ENCODE measurements at regions not wholly inside any gene's neighbourhood (a gene's known extent, or its start where the extent isn't known, plus 50 kb on each side); places are given as distances from the start of the nearest gene placed in this dataset.

DNA sequence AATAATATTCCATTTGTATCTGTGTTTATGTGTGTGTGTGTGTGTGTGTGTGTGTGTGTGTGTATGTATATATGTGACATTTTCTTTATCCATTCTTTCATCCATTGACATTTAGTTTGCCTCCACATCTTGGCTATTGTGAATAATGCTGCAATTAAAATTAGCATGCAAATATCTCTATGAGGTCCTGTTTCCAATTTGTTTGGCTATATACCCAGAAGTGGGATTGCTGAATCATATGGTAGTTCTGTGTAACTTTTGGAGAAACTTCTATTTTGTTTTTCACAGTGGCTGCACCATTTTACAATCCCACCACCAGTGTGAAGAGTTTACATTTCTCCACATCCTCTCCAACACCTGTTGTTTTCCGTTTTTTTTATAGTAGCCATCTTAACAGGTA, 53.1 kb downstream of the CH25H start:
- TF ChIP-seq POLR2AphosphoS5 (IDR thresholded peaks at IDR 0.05) (no peak), POLR2A (IDR thresholded peaks at IDR 0.05) (no peak), CTCF (IDR thresholded peaks at IDR 0.05) (no peak)
- Histone ChIP-seq H3K36me3 (no peaks in the 10 kb centered on the region), H3K27me3 (replicated peaks; ENCODE audit: insufficient read depth) (no peaks in the 10 kb centered on the region), H3K27ac (no peak overlapping the region), H3K4me3 (no peak overlapping the region), H3K9me3 (no peaks in the 10 kb centered on the region), H3K4me1 (replicated peaks) (no peaks in the 10 kb centered on the region)
- intact Hi-C loops (cut with DNase I): no loop called here
- DNase-seq (ENCODE audit: low spot score): no peak
- WGBS: 85% methylated on average over 1 of the region's 1 CpG

DNA sequence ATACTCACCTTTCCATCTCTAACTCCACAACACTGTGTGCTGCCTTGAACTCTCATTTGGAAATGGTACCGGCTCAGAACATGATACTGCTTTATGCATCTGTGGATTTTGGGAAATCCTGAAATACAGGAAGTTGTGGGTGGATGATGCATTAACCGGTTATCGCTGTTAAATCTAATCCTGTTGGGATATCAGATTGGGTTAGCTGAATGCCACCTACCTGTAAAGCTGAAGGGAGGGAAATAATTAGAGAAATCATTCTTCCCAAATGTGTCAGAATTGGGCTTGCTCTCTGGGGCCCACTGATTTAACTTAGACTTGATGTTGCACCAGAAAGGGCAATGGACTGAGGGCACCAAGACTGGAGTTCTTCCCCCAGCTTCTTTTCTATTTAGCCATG, 54.0 kb downstream of the CH25H start:
- Histone ChIP-seq H3K4me1 (replicated peaks) (no peaks in the 10 kb centered on the region), H3K9me3 (no peaks in the 10 kb centered on the region), H3K36me3 (no peaks in the 10 kb centered on the region), H3K27ac (no peak overlapping the region), H3K27me3 (replicated peaks; ENCODE audit: insufficient read depth) (no peaks in the 10 kb centered on the region), H3K4me3 (no peak overlapping the region)
- DNase-seq (ENCODE audit: low spot score): no peak
- 67% methylated on average over 3 of the region's 3 CpGs for WGBS
- intact Hi-C loops (cut with DNase I): no loop called here
- TF ChIP-seq CTCF (IDR thresholded peaks at IDR 0.05) (no peak), POLR2AphosphoS5 (IDR thresholded peaks at IDR 0.05) (no peak), POLR2A (IDR thresholded peaks at IDR 0.05) (no peak)

DNA sequence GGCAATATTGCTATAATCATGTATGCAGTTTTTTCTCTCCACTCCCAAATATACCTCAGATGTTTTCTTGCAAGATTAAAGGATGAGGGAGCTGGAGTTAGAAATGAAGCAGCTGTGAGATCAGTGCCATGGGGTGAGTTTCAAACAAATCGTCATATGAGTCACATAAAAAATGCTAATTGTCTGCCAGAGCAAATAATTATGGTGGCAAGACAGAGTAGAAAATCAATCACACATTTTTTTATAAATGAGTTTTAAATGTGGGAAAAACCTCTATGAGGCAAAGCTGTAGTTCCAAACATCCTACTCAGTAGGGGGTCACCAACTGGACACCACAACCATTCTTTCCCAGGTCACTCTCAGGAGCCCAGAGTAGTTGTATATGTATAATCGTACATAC, 55.3 kb downstream of the CH25H start:
- H3K27ac ChIP-seq: no peak overlapping the region
- no peak for DNase-seq (ENCODE audit: low spot score)
- H3K9me3 ChIP-seq: no peaks in the 10 kb centered on the region
- WGBS: 37% methylated on average over 2 of the region's 2 CpGs
- TF ChIP-seq POLR2AphosphoS5 (IDR thresholded peaks at IDR 0.05) (no peak), CTCF (IDR thresholded peaks at IDR 0.05) (no peak)
- intact Hi-C loops (cut with DNase I): no loop called here
- no peak overlapping the region for H3K4me3 ChIP-seq
- H3K4me1 ChIP-seq (replicated peaks): no peaks in the 10 kb centered on the region
- H3K27me3 ChIP-seq (replicated peaks; ENCODE audit: insufficient read depth): no peaks in the 10 kb centered on the region
- no peaks in the 10 kb centered on the region for H3K36me3 ChIP-seq

DNA sequence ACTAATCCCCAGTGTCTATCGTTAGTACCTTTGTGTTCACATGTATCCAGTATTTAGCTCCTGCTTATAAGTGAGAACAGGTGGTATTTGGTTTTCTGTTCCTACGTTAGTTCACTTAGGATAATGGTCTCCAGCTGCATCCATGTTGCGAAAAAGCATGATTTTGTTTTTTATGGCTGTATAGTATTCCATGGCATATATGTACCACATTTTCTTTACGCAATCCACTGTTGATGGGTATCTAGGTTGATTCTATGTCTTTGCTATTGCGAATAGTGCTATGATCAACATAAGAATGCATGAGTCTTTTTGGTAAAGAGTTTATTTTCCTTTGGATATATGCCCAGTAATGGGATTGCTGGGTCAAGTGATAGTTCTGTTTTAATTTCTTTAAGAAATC, 59.1 kb downstream of the CH25H start:
- Histone ChIP-seq H3K9me3 (no peaks in the 10 kb centered on the region), H3K27ac (no peak overlapping the region)
- TF ChIP-seq CTCF (IDR thresholded peaks at IDR 0.05): no peak
- TF ChIP-seq POLR2AphosphoS5 (IDR thresholded peaks at IDR 0.05): no peak
- no peak for TF ChIP-seq POLR2A (IDR thresholded peaks at IDR 0.05)

GRCh38 chr10:89147256-89147655, 59.9 kb downstream of the CH25H start:
- H3K4me1 ChIP-seq (replicated peaks): no peaks in the 10 kb centered on the region
- intact Hi-C loops (cut with DNase I): no loop called here
- WGBS: 52% methylated on average over 2 of the region's 2 CpGs
- H3K27ac ChIP-seq: no peak overlapping the region
- no peak for DNase-seq (ENCODE audit: low spot score)
- H3K9me3 ChIP-seq: no peaks in the 10 kb centered on the region
- H3K4me3 ChIP-seq: no peak overlapping the region
- no peaks in the 10 kb centered on the region for H3K36me3 ChIP-seq
- H3K27me3 ChIP-seq (replicated peaks; ENCODE audit: insufficient read depth): no peaks in the 10 kb centered on the region
- TF ChIP-seq POLR2AphosphoS5 (IDR thresholded peaks at IDR 0.05) (no peak), POLR2A (IDR thresholded peaks at IDR 0.05) (no peak), CTCF (IDR thresholded peaks at IDR 0.05) (no peak)

More for the DNA sequence above, 59.1 kb downstream of the CH25H start:
- no peak for DNase-seq (ENCODE audit: low spot score)
- Histone ChIP-seq H3K36me3 (no peaks in the 10 kb centered on the region), H3K27me3 (replicated peaks; ENCODE audit: insufficient read depth) (no peaks in the 10 kb centered on the region), H3K4me1 (replicated peaks) (no peaks in the 10 kb centered on the region), H3K4me3 (no peak overlapping the region)
- intact Hi-C loops (cut with DNase I): no loop called here
- 96% methylated on average over 5 of the region's 5 CpGs for WGBS
